K562 (cell line): ENCODE measurements at regions not wholly inside any gene's neighbourhood (a gene's known extent, or its start where the extent isn't known, plus 50 kb on each side); places are given as distances from the start of the nearest gene placed in this dataset.

ENCODE experiments used
- ATAC-seq: fragments of 200-7000 bp; cut with Tn5 transposase; 3 replicates; pipeline ENCODE4 v1.9.1; 2020; ENCODE audit warnings: moderate library complexity
- BruUV-seq: library from RNA; stranded (reverse); fragments of 400-500 nt; replicated peaks from 2 replicates; lab custom pipeline; 2021; lab: Mats Ljungman, UMichigan
- CTCF ChIA-PET: fragments of 300-600 bp; formaldehyde crosslinking; extraction: SDS; loops from one replicate; lab custom pipeline; 2021; ENCODE audit warnings: low intra/inter-chr PET ratio; lab: Yijun Ruan, JAX
- POLR2A ChIA-PET: fragments of 300-600, 350-650 bp; sonication (Branson Sonifier 250); formaldehyde crosslinking; extraction: SDS; loops from one replicate; lab custom pipeline; 2021; ENCODE audit warnings: antibody characterized with exemption, inconsistent platforms; lab: Yijun Ruan, JAX
- DNase-seq, 4 experiments: peaks; one replicate each; pipeline versions ENCODE4 v3.0.0 to v3.0.0-alpha.2; 2011 to 2018; ENCODE audit warnings: low spot score in 3 of 4, mixed read lengths in 3 of 4; ENCODE audit errors: extremely low read depth in 1 of 4
- FAIRE-seq: peaks from 2 replicates; lab custom pipeline; 2011; peaks lifted over from hg19 to GRCh38; lab: Jason Lieb, UNC
- H2AFZ ChIP-seq: 2 replicates; pipeline ENCODE4 v1.6.0; 2011; ENCODE audit warnings: low read depth, low read length, control low read depth, inconsistent platforms
- H3K27ac ChIP-seq: fragments of 200-600 bp; 3 replicates; pipeline ENCODE4 v1.8.0; 2011; ENCODE audit warnings: low read depth, mild to moderate bottlenecking, control low read depth, inconsistent platforms, low read length, moderate library complexity, mixed read lengths; ENCODE audit errors: extremely low read depth
- H3K27me3 ChIP-seq, 2 experiments: fragments of 300-600 bp in 1 of 2; 2 replicates in 1 of 2; 3 replicates in 1 of 2; pipeline versions ENCODE4 v1.6.0 to v1.8.0; 2011; ENCODE audit warnings: inconsistent platforms in 2 of 2, low read length in 2 of 2, mild to moderate bottlenecking in 1 of 2, mixed read lengths in 1 of 2, moderate library complexity in 1 of 2; ENCODE audit not compliant: control insufficient read depth in 2 of 2, insufficient read depth in 2 of 2
- H3K36me3 ChIP-seq: fragments of 300-600 bp; 3 replicates; pipeline ENCODE4 v1.8.0; 2011; ENCODE audit warnings: mild to moderate bottlenecking, low read length, inconsistent platforms; ENCODE audit not compliant: control insufficient read depth, insufficient read depth
- H3K4me1 ChIP-seq, 2 experiments: fragments of 200-600 bp in 1 of 2; replicated peaks in 1 of 2; 2 replicates in 1 of 2; 3 replicates in 1 of 2; pipeline versions ENCODE4 v1.5.1 to v1.8.0; 2011; ENCODE audit warnings: inconsistent platforms in 2 of 2, low read length in 2 of 2, mild to moderate bottlenecking in 1 of 2, mixed read lengths in 1 of 2, moderate library complexity in 1 of 2; ENCODE audit not compliant: control insufficient read depth in 2 of 2, insufficient read depth in 2 of 2
- H3K4me2 ChIP-seq: 2 replicates; pipeline ENCODE4 v1.6.1; 2011; ENCODE audit warnings: low read length, control low read depth, inconsistent platforms, mixed read lengths; ENCODE audit not compliant: insufficient read depth
- H3K4me3 ChIP-seq: fragments of 200-600 bp; sonication (generic), shearing (Covaris generic); 2 replicates; pipeline ENCODE4 v1.5.1; 2016; ENCODE audit warnings: control low read depth, inconsistent platforms
- H3K79me2 ChIP-seq: fragments of 200-600 bp; 3 replicates; pipeline ENCODE4 v1.8.0; 2011; ENCODE audit warnings: low read length, inconsistent platforms; ENCODE audit not compliant: control insufficient read depth, insufficient read depth
- H3K9ac ChIP-seq, 2 experiments: 2 replicates each; pipeline versions ENCODE4 v1.6.0 to v1.6.1; 2011; ENCODE audit warnings: low read depth in 2 of 2, low read length in 2 of 2, control low read depth in 1 of 2, inconsistent platforms in 1 of 2, mild to moderate bottlenecking in 1 of 2, mixed read lengths in 1 of 2; ENCODE audit not compliant: insufficient read depth in 1 of 2
- H3K9me1 ChIP-seq: one replicate; pipeline ENCODE4 v1.6.0; 2011; ENCODE audit warnings: inconsistent platforms, mild to moderate bottlenecking, low read length, moderate library complexity; ENCODE audit not compliant: control insufficient read depth, insufficient read depth
- H3K9me3 ChIP-seq: replicated peaks from 2 replicates; pipeline ENCODE4 v1.5.1; 2011; ENCODE audit warnings: low read depth, low read length, inconsistent platforms; ENCODE audit not compliant: control insufficient read depth, insufficient read depth
- H4K20me1 ChIP-seq: replicated peaks from 2 replicates; pipeline ENCODE4 v1.6.1; 2011; ENCODE audit warnings: low read length, inconsistent platforms, mixed read lengths; ENCODE audit not compliant: control insufficient read depth, insufficient read depth
- CEBPB ChIP-seq: fragments of 450-650 bp; IDR thresholded peaks from 2 replicates; pipeline ENCODE4 v1.6.1; 2016; ENCODE audit warnings: missing genetic modification characterization, missing compliant biosample characterization
- FOXA1 ChIP-seq: fragments of 450-650 bp; IDR thresholded peaks from 2 replicates; pipeline ENCODE4 v1.6.1; 2016; ENCODE audit warnings: mild to moderate bottlenecking, borderline replicate concordance
- HOXB6 ChIP-seq: fragments of 250-450 bp; sonication (Bioruptor Pico); IDR thresholded peaks from 2 replicates; pipeline ENCODE4 v1.5.1; 2022; ENCODE audit warnings: mild to moderate bottlenecking, borderline replicate concordance
- NFXL1 ChIP-seq: fragments of 450-650 bp; formaldehyde crosslinking; IDR thresholded peaks from 2 replicates; pipeline ENCODE4 v1.4.0; 2021; ENCODE audit warnings: mild to moderate bottlenecking
- RHOXF2B ChIP-seq: fragments of 250-450 bp; sonication (Bioruptor Pico); conservative IDR thresholded peaks from 2 replicates; pipeline ENCODE4 v1.5.1; 2021
- ZNF140 ChIP-seq: fragments of 250-450 bp; sonication (Bioruptor Pico); IDR thresholded peaks from 2 replicates; pipeline ENCODE4 v1.8.0; 2021; ENCODE audit warnings: moderate library complexity, mild to moderate bottlenecking, inconsistent platforms
- ZNF197 ChIP-seq: fragments of 200-800 bp; sonication (Bioruptor generic); IDR thresholded peaks from 2 replicates; pipeline ENCODE4 v1.6.1; 2016; ENCODE audit warnings: low read depth, missing genetic modification characterization, missing compliant biosample characterization
- WGBS: fragments of 100-300 bp; shearing (Covaris generic); methylation state at CpG from one replicate; pipeline ENCODE4 v1.1.6; 2016; ENCODE audit warnings: low coverage, mixed read lengths; ENCODE audit not compliant: insufficient coverage; ENCODE audit errors: missing lambda C conversion rate; 5-methylcytosine and 5-hydroxymethylcytosine counted together
- in situ Hi-C: fragments of 300-500 bp; cut with MboI; formaldehyde crosslinking; loops from 4 replicates; pipeline ENCODE4 v1.15.0; 2018; ENCODE audit warnings: inconsistent platforms, mixed read lengths
- intact Hi-C: fragments of 100-400 bp; cut with micrococcal nuclease; formaldehyde crosslinking; loops from 2 replicates; pipeline ENCODE4 v1.14.2; 2022
- TF ChIP-seq, protein P1 (sequence below): sonication (generic); formaldehyde crosslinking; IDR thresholded peaks from 2 replicates; pipeline ENCODE4 v1.8.1; 2023; ENCODE audit warnings: mild to moderate bottlenecking, missing genetic modification reagents
- TF ChIP-seq, protein P2 (sequence below): fragments of 200-400 bp; formaldehyde crosslinking; IDR thresholded peaks from 2 replicates; pipeline ENCODE4 v1.6.1; 2017; ENCODE audit warnings: mild to moderate bottlenecking, low read depth, low read length, moderate library complexity

DNA sequence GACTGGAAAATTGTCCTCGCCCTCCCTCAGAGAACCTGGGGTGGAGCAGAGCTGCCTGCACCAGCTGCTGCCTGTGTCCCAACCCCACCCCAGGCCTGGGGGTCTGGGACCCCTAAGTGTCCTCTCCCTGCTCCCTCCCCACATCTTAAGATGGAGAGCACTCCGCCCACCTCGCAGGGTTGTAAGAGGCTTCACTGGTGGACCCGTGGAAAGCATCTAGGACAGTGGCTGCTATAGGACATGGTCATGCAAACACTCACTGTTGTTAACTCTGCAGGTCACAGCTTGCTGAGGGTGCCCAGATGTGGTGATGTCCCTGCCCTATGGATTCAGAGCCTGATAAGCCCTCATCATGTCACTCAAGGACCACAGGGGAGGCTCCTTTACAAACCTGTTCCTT is 62.0 kb upstream of the ARNT2 start (continued):
- no peak for TF ChIP-seq CEBPB (tag)
- no peak for TF ChIP-seq RHOXF2B (CRISPR knock-in tag)
- no peak for TF ChIP-seq ZNF197 (CRISPR knock-in tag)

DNA sequence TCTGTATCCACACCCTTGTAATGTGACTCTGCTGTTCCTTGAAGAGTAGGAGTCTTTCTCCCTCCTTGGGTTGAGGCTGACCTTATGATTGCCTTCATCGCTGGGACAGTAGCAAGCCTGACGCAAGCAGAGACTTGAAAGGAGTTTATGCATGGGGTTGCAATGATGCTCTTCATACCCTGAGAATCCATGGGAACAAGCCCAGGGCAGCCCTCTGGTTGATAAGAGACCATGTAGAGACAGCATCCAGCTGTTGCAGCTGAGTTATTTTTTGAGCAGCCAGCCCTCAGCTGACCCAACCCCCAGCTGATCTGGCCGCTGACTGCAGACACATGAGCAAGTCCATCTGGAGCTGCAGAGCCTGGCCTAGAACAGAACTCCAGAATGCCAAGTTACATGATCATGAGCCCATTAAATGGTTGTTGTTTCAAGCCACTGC is 60.6 kb upstream of the ARNT2 start:
- in situ Hi-C loops, result no loop called here
- ATAC-seq, result no peak

More for the DNA sequence above, 60.6 kb upstream of the ARNT2 start:
- POLR2A ChIA-PET, result no interaction called here
- CTCF ChIA-PET, result no interaction called here
- TF ChIP-seq HOXB6 (no peak), NFXL1 (CRISPR knock-in tag) (no peak), ZNF140 (no peak), FOXA1 (no peak)
- TF ChIP-seq, protein P1, sequence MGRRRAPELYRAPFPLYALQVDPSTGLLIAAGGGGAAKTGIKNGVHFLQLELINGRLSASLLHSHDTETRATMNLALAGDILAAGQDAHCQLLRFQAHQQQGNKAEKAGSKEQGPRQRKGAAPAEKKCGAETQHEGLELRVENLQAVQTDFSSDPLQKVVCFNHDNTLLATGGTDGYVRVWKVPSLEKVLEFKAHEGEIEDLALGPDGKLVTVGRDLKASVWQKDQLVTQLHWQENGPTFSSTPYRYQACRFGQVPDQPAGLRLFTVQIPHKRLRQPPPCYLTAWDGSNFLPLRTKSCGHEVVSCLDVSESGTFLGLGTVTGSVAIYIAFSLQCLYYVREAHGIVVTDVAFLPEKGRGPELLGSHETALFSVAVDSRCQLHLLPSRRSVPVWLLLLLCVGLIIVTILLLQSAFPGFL (CRISPR knock-in tag), result no peak
- TF ChIP-seq, protein P2, sequence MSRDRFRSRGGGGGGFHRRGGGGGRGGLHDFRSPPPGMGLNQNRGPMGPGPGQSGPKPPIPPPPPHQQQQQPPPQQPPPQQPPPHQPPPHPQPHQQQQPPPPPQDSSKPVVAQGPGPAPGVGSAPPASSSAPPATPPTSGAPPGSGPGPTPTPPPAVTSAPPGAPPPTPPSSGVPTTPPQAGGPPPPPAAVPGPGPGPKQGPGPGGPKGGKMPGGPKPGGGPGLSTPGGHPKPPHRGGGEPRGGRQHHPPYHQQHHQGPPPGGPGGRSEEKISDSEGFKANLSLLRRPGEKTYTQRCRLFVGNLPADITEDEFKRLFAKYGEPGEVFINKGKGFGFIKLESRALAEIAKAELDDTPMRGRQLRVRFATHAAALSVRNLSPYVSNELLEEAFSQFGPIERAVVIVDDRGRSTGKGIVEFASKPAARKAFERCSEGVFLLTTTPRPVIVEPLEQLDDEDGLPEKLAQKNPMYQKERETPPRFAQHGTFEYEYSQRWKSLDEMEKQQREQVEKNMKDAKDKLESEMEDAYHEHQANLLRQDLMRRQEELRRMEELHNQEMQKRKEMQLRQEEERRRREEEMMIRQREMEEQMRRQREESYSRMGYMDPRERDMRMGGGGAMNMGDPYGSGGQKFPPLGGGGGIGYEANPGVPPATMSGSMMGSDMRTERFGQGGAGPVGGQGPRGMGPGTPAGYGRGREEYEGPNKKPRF, result no peak
- no peaks in the 10 kb centered on the region for H3K9me1 ChIP-seq
- no peaks in the 10 kb centered on the region for H3K36me3 ChIP-seq
- H3K9me3 ChIP-seq, result no peaks in the 10 kb centered on the region
- no peak overlapping the region for H3K9ac ChIP-seq
- H4K20me1 ChIP-seq, result no peaks in the 10 kb centered on the region
- H3K4me3 ChIP-seq, result no peak overlapping the region
- H3K79me2 ChIP-seq, result no peaks in the 10 kb centered on the region
- 0% methylated on average over 3 of the region's 3 CpGs for WGBS
- DNase-seq (no peak), FAIRE-seq (no peak)
- no peak overlapping the region for H2AFZ ChIP-seq
- intact Hi-C loops, result no loop called here
- no TSS peak for BruUV-seq
- no peak overlapping the region for H3K4me2 ChIP-seq
- H3K27me3 ChIP-seq, result peaks cover 0 to 23% of the 10 kb centered on the region in 2 experiments; a peak in 2 of 5 replicates
- no peak overlapping the region for H3K27ac ChIP-seq
- H3K4me1 ChIP-seq, result no peaks in the 10 kb centered on the region
